ENCODE measurements at regions not wholly inside any gene's neighbourhood (a gene's known extent, or its start where the extent isn't known, plus 50 kb on each side); places are given as distances from the start of the nearest gene placed in this dataset.

DNA sequence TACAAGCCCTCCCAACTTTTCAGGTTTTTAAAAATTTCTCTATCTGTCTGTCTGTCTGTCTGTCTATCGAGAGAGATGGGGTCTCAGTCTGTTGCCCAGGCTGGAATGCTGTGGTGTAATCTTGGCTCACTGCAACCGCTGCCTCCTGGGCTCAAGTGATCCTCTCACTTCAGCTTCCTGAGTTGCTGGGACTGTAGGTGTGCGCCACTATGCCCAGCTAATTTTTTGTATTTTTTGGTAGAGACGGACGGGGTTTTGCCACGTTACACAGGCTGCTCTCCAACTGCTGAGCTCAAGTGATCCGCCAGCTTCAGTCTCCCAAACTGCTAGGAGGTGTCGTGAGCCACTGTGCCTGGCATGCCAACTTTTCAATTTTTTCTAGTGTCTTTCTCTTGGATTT lies 437.2 kb downstream of the PCNX1 start:
- TF ChIP-seq CTCF (IDR thresholded peaks at IDR 0.05): no peak
- no peak for TF ChIP-seq FOXJ3 (CRISPR knock-in tag; IDR thresholded peaks at IDR 0.05; ENCODE audit: borderline replicate concordance)
- TF ChIP-seq MAX (CRISPR knock-in tag; IDR thresholded peaks at IDR 0.05): no peak
- no peak for TF ChIP-seq GABPB1 (CRISPR knock-in tag; IDR thresholded peaks at IDR 0.05)

All from WTC11 (cell line).